GM23338 (cell line): ENCODE measurements at regions not wholly inside any gene's neighbourhood (a gene's known extent, or its start where the extent isn't known, plus 50 kb on each side); places are given as distances from the start of the nearest gene placed in this dataset.

ENCODE experiments used
- CREB1 ChIP-seq: fragments of 250-450 bp; sonication (Bioruptor Pico); IDR thresholded peaks from 2 replicates; pipeline ENCODE4 v1.5.0; 2020; ENCODE audit warnings: low read depth, mild to moderate bottlenecking, moderate library complexity
- CTCF ChIP-seq, 2 experiments: fragments of 200-600 bp in 1 of 2; sonication (generic) in 1 of 2; conservative IDR thresholded peaks; 2 replicates each; pipeline versions ENCODE4 v1.5.1 to v1.6.1; 2016 to 2017; ENCODE audit warnings: antibody characterized with exemption in 2 of 2, low read depth in 2 of 2, mild to moderate bottlenecking in 2 of 2, moderate library complexity in 1 of 2
- ETS1 ChIP-seq: IDR thresholded peaks from 2 replicates; pipeline ENCODE4 v1.6.1; 2016; ENCODE audit warnings: antibody characterized with exemption
- EZH2 ChIP-seq: fragments of 200-600 bp; sonication (generic); IDR thresholded peaks from one replicate; pipeline ENCODE4 v1.8.0; 2017; ENCODE audit warnings: antibody characterized with exemption, mild to moderate bottlenecking, low read depth; ENCODE audit not compliant: unreplicated experiment
- EZH2phosphoT487 ChIP-seq: fragments of 200-600 bp; sonication (generic); IDR thresholded peaks from one replicate; pipeline ENCODE4 v1.8.1; 2018; ENCODE audit warnings: antibody characterized with exemption; ENCODE audit not compliant: unreplicated experiment
- JUNB ChIP-seq: IDR thresholded peaks from one replicate; pipeline ENCODE4 v1.6.1; 2016; ENCODE audit warnings: antibody characterized with exemption; ENCODE audit not compliant: unreplicated experiment
- NANOG ChIP-seq: IDR thresholded peaks from 2 replicates; pipeline ENCODE4 v1.6.1; 2016; ENCODE audit warnings: antibody characterized with exemption, borderline replicate concordance
- POLR2AphosphoS5 ChIP-seq: IDR thresholded peaks from 2 replicates; pipeline ENCODE4 v1.6.1; 2016; ENCODE audit warnings: antibody characterized with exemption, low read depth
- REST ChIP-seq: IDR thresholded peaks from one replicate; pipeline ENCODE4 v1.6.1; 2018; ENCODE audit warnings: antibody characterized with exemption; ENCODE audit not compliant: unreplicated experiment
- STAT1 ChIP-seq: IDR thresholded peaks from one replicate; pipeline ENCODE4 v1.6.1; 2016; ENCODE audit warnings: antibody characterized with exemption; ENCODE audit not compliant: unreplicated experiment
- ZNF114 ChIP-seq: fragments of 250-450 bp; sonication (Bioruptor Pico); IDR thresholded peaks from 2 replicates; pipeline ENCODE4 v1.5.0; 2020; ENCODE audit warnings: mild to moderate bottlenecking, moderate library complexity
- ZNF331 ChIP-seq: fragments of 250-450 bp; sonication (Bioruptor Pico); IDR thresholded peaks from 2 replicates; pipeline ENCODE4 v1.5.0; 2020; ENCODE audit warnings: low read depth, mild to moderate bottlenecking, moderate library complexity

DNA sequence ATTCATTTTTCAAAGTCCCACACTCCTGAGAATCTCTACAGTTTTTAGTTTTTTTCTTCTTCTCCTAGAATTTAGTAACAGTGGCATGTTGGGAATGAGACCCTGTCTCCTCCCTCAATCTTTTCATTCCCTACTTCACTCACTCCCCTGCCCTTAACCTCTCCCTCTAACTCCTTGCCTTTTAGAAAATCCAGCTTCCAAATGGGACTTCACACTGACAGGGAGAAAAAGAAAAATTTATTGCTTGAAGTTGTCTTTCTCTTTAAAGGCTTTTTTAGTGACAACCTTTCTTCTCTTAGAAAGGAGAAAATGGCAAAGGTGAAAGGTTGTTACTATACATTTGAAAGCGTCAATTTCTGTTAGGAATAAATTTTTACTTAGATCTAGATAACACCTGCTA lies 359.2 kb downstream of the CDH7 start:
- TF ChIP-seq EZH2phosphoT487 (no peak), CTCF (conservative IDR thresholded peaks at IDR 0.05; ENCODE audit: low read depth in 2 of 2) (no peak), POLR2AphosphoS5 (no peak), ETS1 (no peak), REST (no peak), CREB1 (no peak), JUNB (no peak), EZH2 (no peak), ZNF114 (no peak), NANOG (no peak), ZNF331 (CRISPR knock-in tag) (no peak), STAT1 (no peak)
